ENCODE measurements at regions not wholly inside any gene's neighbourhood (a gene's known extent, or its start where the extent isn't known, plus 50 kb on each side); places are given as distances from the start of the nearest gene placed in this dataset.

GRCh38 chr5:82480331-82480730, 202.2 kb upstream of the RPS23 start:
- DNase-seq (ENCODE audit: low spot score): no peak
- CTCF ChIA-PET: no interaction called here
- intact Hi-C loops (cut with micrococcal nuclease; ENCODE audit: unreplicated experiment): no loop called here
- TF ChIP-seq EZH2 (IDR thresholded peaks at IDR 0.05; ENCODE audit: borderline replicate concordance, low read depth, low read length, poor library complexity, severe bottlenecking) (no peak), CTCF (conservative IDR thresholded peaks at IDR 0.05; ENCODE audit: low read depth, low read length) (no peak)
- Histone ChIP-seq H3K4me3 (ENCODE audit: low read depth, low read length, poor library complexity, severe bottlenecking) (no peak overlapping the region), H3K36me3 (ENCODE audit: insufficient read depth, low read length, poor library complexity, severe bottlenecking) (no peaks in the 10 kb centered on the region), H3K9me3 (ENCODE audit: low read depth, low read length, poor library complexity, severe bottlenecking) (no peaks in the 10 kb centered on the region), H3K27me3 (replicated peaks; ENCODE audit: insufficient read depth, low read depth, low read length, poor library complexity) (no peaks in the 10 kb centered on the region), H3K4me1 (ENCODE audit: insufficient read depth, low read length, poor library complexity, severe bottlenecking) (no peaks in the 10 kb centered on the region), H3K27ac (ENCODE audit: low read depth, low read length, poor library complexity, severe bottlenecking) (no peak overlapping the region)
- BruUV-seq (replicated peaks): no TSS peak
- POLR2A ChIA-PET (ENCODE audit: low non-redundant PET): no interaction called here

GRCh38 chr5:82476155-82476554, 198.0 kb upstream of the RPS23 start:
- no peak overlapping the region for H3K4me3 ChIP-seq (ENCODE audit: low read depth, low read length, poor library complexity, severe bottlenecking)
- BruUV-seq (replicated peaks): no TSS peak
- H3K4me1 ChIP-seq (ENCODE audit: insufficient read depth, low read length, poor library complexity, severe bottlenecking): no peaks in the 10 kb centered on the region
- no peaks in the 10 kb centered on the region for H3K27me3 ChIP-seq (replicated peaks; ENCODE audit: insufficient read depth, low read depth, low read length, poor library complexity)
- H3K36me3 ChIP-seq (ENCODE audit: insufficient read depth, low read length, poor library complexity, severe bottlenecking): no peaks in the 10 kb centered on the region
- H3K9me3 ChIP-seq (ENCODE audit: low read depth, low read length, poor library complexity, severe bottlenecking): no peaks in the 10 kb centered on the region
- CTCF ChIA-PET: no interaction called here
- TF ChIP-seq EZH2 (IDR thresholded peaks at IDR 0.05; ENCODE audit: borderline replicate concordance, low read depth, low read length, poor library complexity, severe bottlenecking): no peak
- TF ChIP-seq CTCF (conservative IDR thresholded peaks at IDR 0.05; ENCODE audit: low read depth, low read length): no peak
- intact Hi-C loops (cut with micrococcal nuclease; ENCODE audit: unreplicated experiment): no loop called here
- DNase-seq (ENCODE audit: low spot score): no peak
- H3K27ac ChIP-seq (ENCODE audit: low read depth, low read length, poor library complexity, severe bottlenecking): no peak overlapping the region
- POLR2A ChIA-PET (ENCODE audit: low non-redundant PET): no interaction called here

- intact Hi-C loops (cut with micrococcal nuclease; ENCODE audit: unreplicated experiment): no loop called here
- H3K4me1 ChIP-seq (ENCODE audit: insufficient read depth, low read length, poor library complexity, severe bottlenecking): no peaks in the 10 kb centered on the region
- no peak for DNase-seq (ENCODE audit: low spot score)
- CTCF ChIA-PET: no interaction called here
- no peaks in the 10 kb centered on the region for H3K36me3 ChIP-seq (ENCODE audit: insufficient read depth, low read length, poor library complexity, severe bottlenecking)
- no peak for TF ChIP-seq EZH2 (IDR thresholded peaks at IDR 0.05; ENCODE audit: borderline replicate concordance, low read depth, low read length, poor library complexity, severe bottlenecking)
- TF ChIP-seq CTCF (conservative IDR thresholded peaks at IDR 0.05; ENCODE audit: low read depth, low read length): no peak
- no TSS peak for BruUV-seq (replicated peaks)
- H3K27me3 ChIP-seq (replicated peaks; ENCODE audit: insufficient read depth, low read depth, low read length, poor library complexity): no peaks in the 10 kb centered on the region
- H3K4me3 ChIP-seq (ENCODE audit: low read depth, low read length, poor library complexity, severe bottlenecking): no peak overlapping the region
- POLR2A ChIA-PET (ENCODE audit: low non-redundant PET): no interaction called here
- no peaks in the 10 kb centered on the region for H3K9me3 ChIP-seq (ENCODE audit: low read depth, low read length, poor library complexity, severe bottlenecking)
- no peak overlapping the region for H3K27ac ChIP-seq (ENCODE audit: low read depth, low read length, poor library complexity, severe bottlenecking)
Observed at GRCh38 chr5:82473262-82473661, 195.1 kb upstream of the RPS23 start.

Data from A673 (cell line).